Esophagus muscularis mucosa (tissue), 4 donors: ENCODE measurements at regions not wholly inside any gene's neighbourhood (a gene's known extent, or its start where the extent isn't known, plus 50 kb on each side); places are given as distances from the start of the nearest gene placed in this dataset.

Experiments used
- DNase-seq: peaks from one replicate; pipeline ENCODE4 v3.0.0-alpha.2; 2017; ENCODE audit errors: extremely low spot score
- H3K27ac ChIP-seq, 4 donors: fragments of 200-600 bp; sonication (generic); replicated peaks in 1 of 4; 1 replicate in 3 of 4; 2 replicates in 1 of 4; pipeline ENCODE4 v1.5.1; 2016 to 2019; ENCODE audit warnings: mild to moderate bottlenecking in 1 of 4
- H3K27me3 ChIP-seq, 4 donors: fragments of 200-600 bp; sonication (generic); one replicate each; pipeline versions ENCODE4 v1.5.1 to v1.6.0; 2016 to 2019
- H3K36me3 ChIP-seq, 4 donors: fragments of 200-600 bp; sonication (generic); one replicate each; pipeline ENCODE4 v1.5.1; 2016 to 2019
- H3K4me1 ChIP-seq, 4 donors: fragments of 200-600 bp; sonication (generic); one replicate each; pipeline ENCODE4 v1.5.1; 2016 to 2019
- H3K4me3 ChIP-seq, 4 donors: fragments of 200-600 bp; sonication (generic); 1 replicate in 2 of 4; 2 replicates in 2 of 4; pipeline ENCODE4 v1.5.1; 2016 to 2019; ENCODE audit warnings: mild to moderate bottlenecking in 4 of 4, moderate library complexity in 1 of 4
- H3K9me3 ChIP-seq, 4 donors: fragments of 200-600 bp; sonication (generic); 1 replicate in 3 of 4; 2 replicates in 1 of 4; pipeline ENCODE4 v1.5.1; 2016 to 2019
- CTCF ChIP-seq, 3 experiments: fragments of 200-600 bp in 2 of 3; fragments of 450-650 bp in 1 of 3; sonication (generic) in 2 of 3; IDR thresholded peaks; one replicate each; pipeline ENCODE4 v1.5.1; 2017 to 2019; ENCODE audit warnings: antibody characterized with exemption in 3 of 3, mild to moderate bottlenecking in 2 of 3, moderate library complexity in 1 of 3
- EP300 ChIP-seq: sonication (generic); formaldehyde crosslinking; IDR thresholded peaks from one replicate; pipeline ENCODE4 v1.6.1; 2017; ENCODE audit warnings: antibody characterized with exemption
- POLR2A ChIP-seq: fragments of 450-650 bp; IDR thresholded peaks from one replicate; pipeline ENCODE4 v1.6.1; 2017; ENCODE audit warnings: antibody characterized with exemption, moderate library complexity, mild to moderate bottlenecking, low read depth
- POLR2AphosphoS5 ChIP-seq, 2 donors: sonication (generic); formaldehyde crosslinking; IDR thresholded peaks; one replicate each; pipeline ENCODE4 v1.6.1; 2017; ENCODE audit warnings: antibody characterized with exemption in 2 of 2
- WGBS: methylation state at CpG from one replicate; pipeline ENCODE4 v1.1.5; 2018; 5-methylcytosine and 5-hydroxymethylcytosine counted together
- intact Hi-C: fragments of 100-400 bp; cut with DNase I; formaldehyde crosslinking; loops from one replicate; pipeline ENCODE4 v1.15.1; 2023

- Histone ChIP-seq H3K9me3 (no peaks in the 10 kb centered on the region), H3K27me3 (no peaks in the 10 kb centered on the region), H3K4me1 (no peaks in the 10 kb centered on the region), H3K36me3 (no peaks in the 10 kb centered on the region), H3K27ac (no peak overlapping the region), H3K4me3 (no peak overlapping the region)
- no peak for DNase-seq
- WGBS = 26% methylated on average over 1 of the region's 1 CpG
- TF ChIP-seq POLR2AphosphoS5 (IDR thresholded peaks at IDR 0.05) = no peak
- TF ChIP-seq EP300 = no peak
- TF ChIP-seq POLR2A = no peak
- TF ChIP-seq CTCF (IDR thresholded peaks at IDR 0.05) = no peak
- intact Hi-C loops = no loop called here
Measured at GRCh38 chr18:72223733-72224132, 320.4 kb downstream of the CBLN2 start.

GRCh38 chr18:72208920-72209676 is 335.0 kb downstream of the CBLN2 start:
- Histone ChIP-seq H3K27ac (no peak overlapping the region), H3K27me3 (no peaks in the 10 kb centered on the region)
- WGBS = 85% methylated on average over 47 of the region's 60 CpGs

GRCh38 chr18:72207280-72207679 is 336.9 kb downstream of the CBLN2 start:
- Histone ChIP-seq H3K27ac (no peak overlapping the region), H3K9me3 (no peaks in the 10 kb centered on the region), H3K36me3 (no peaks in the 10 kb centered on the region), H3K4me1 (no peaks in the 10 kb centered on the region), H3K27me3 (no peaks in the 10 kb centered on the region), H3K4me3 (no peak overlapping the region)
- intact Hi-C loops = no loop called here
- DNase-seq = no peak
- TF ChIP-seq POLR2A (no peak), CTCF (IDR thresholded peaks at IDR 0.05) (no peak)
- WGBS = 82% methylated on average over 6 of the region's 6 CpGs

More at GRCh38 chr18:72208920-72209676, 335.0 kb downstream of the CBLN2 start:
- Histone ChIP-seq H3K36me3 (no peaks in the 10 kb centered on the region), H3K4me3 (no peak overlapping the region), H3K4me1 (no peaks in the 10 kb centered on the region), H3K9me3 (no peaks in the 10 kb centered on the region)
- no peak for TF ChIP-seq CTCF (IDR thresholded peaks at IDR 0.05)
- TF ChIP-seq EP300 = no peak
- no peak for TF ChIP-seq POLR2AphosphoS5 (IDR thresholded peaks at IDR 0.05)
- TF ChIP-seq POLR2A = no peak
- intact Hi-C loops = no loop called here
- DNase-seq = no peak

GRCh38 chr18:72206814-72207213 is 337.3 kb downstream of the CBLN2 start:
- H3K9me3 ChIP-seq = no peaks in the 10 kb centered on the region
- H3K27me3 ChIP-seq = no peaks in the 10 kb centered on the region
- no peaks in the 10 kb centered on the region for H3K36me3 ChIP-seq
- H3K27ac ChIP-seq = no peak overlapping the region
- WGBS = 83% methylated on average over 1 of the region's 1 CpG
- no peak overlapping the region for H3K4me3 ChIP-seq
- no peak for TF ChIP-seq POLR2AphosphoS5 (IDR thresholded peaks at IDR 0.05)
- TF ChIP-seq POLR2A = no peak
- no peak for TF ChIP-seq EP300
- no peaks in the 10 kb centered on the region for H3K4me1 ChIP-seq
- intact Hi-C loops = no loop called here
- DNase-seq = no peak

GRCh38 chr18:72201032-72201431 is 343.1 kb downstream of the CBLN2 start:
- TF ChIP-seq CTCF (IDR thresholded peaks at IDR 0.05) = no peak
- no peak for TF ChIP-seq POLR2AphosphoS5 (IDR thresholded peaks at IDR 0.05)
- TF ChIP-seq POLR2A = no peak
- no peak for TF ChIP-seq EP300
- intact Hi-C loops = no loop called here

More at GRCh38 chr18:72201032-72201431, 343.1 kb downstream of the CBLN2 start:
- H3K4me1 ChIP-seq = no peaks in the 10 kb centered on the region
- no peaks in the 10 kb centered on the region for H3K27me3 ChIP-seq
- no peak overlapping the region for H3K4me3 ChIP-seq
- no peaks in the 10 kb centered on the region for H3K9me3 ChIP-seq
- no peaks in the 10 kb centered on the region for H3K36me3 ChIP-seq
- no peak overlapping the region for H3K27ac ChIP-seq
- DNase-seq = no peak
